HL-60/S4 treated with retinoic acid at 250 ng/mL for 4 days and 3 days (cell line): ENCODE measurements at regions not wholly inside any gene's neighbourhood (a gene's known extent, or its start where the extent isn't known, plus 50 kb on each side); places are given as distances from the start of the nearest gene placed in this dataset.

Experiments
- in situ Hi-C: fragments of 300-500 bp; cut with MboI; formaldehyde crosslinking; loops from 2 replicates; pipeline ENCODE4 v1.7.0; 2022; ENCODE audit warnings: low sequenced_read_pairs

GRCh38 chr21:17987382-17988101, 168.4 kb upstream of the C21orf91 start:
- in situ Hi-C loops = no loop called here

- in situ Hi-C loops = no loop called here
Measured at GRCh38 chr21:17981060-17981740, 162.0 kb upstream of the C21orf91 start.

GRCh38 chr21:17979763-17980162, 160.6 kb upstream of the C21orf91 start:
- in situ Hi-C loops = no loop called here

DNA sequence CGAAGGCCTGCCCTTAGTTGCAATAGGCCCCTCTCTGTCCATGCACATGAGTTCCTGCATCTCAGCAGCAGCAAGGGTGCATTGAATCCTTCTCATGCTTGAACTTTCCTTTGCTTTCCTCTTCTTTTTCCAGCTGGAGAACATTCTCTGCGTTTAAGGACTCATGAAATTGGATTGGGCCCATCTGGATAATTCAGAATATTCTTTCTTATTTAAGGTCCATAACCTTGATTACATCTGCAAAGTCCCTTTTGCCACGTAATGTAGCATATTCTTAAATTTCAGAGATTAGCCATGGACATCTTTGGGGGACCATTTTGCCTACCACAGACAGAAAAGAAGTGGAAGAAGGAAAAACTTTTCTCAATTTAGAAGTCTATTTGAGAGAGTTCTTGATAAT, 159.7 kb upstream of the C21orf91 start:
- in situ Hi-C loops = no loop called here

- in situ Hi-C loops = no loop called here
Measured at GRCh38 chr21:17976691-17977090, 157.5 kb upstream of the C21orf91 start.

- in situ Hi-C loops = no loop called here
Measured at GRCh38 chr21:17976139-17976538, 157.0 kb upstream of the C21orf91 start.

DNA sequence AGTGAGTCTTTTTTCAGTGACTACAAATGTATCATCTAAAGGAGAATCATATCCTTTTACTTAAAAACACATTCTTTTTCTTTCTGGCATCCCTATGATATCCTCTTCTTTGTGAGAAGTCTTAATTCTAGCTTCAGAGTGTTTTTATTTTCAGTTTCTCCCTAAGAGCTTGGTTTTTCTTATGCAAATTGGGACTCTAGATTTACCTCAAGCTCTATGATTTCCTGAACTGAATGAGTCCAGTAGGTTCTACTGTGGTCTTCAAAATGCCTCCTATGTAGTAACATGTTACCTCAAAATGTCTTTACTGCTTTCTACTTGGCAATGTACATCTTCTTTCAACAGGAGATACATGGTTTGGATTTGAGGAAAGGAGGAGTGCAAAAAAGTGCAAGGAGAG, 148.2 kb upstream of the C21orf91 start:
- in situ Hi-C loops = no loop called here

DNA sequence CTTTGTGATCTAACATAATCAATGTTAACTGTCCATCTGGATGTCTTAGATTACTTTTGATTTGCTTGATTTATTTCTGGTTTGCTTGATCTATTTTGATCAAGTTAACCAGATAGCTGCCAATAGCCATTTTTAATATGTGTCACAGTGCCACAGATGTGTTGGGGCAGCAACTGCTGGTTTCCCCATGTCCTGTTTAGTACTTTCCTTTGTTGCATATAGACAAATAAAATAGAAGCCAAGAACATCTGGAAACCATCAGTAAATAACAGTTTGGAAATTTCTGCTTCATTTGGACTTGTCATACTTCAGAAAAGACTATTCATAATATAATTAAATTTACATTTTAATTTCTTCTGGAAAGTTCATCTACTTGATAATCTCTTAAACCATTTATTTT, 145.6 kb upstream of the C21orf91 start:
- in situ Hi-C loops = no loop called here

- in situ Hi-C loops = no loop called here
Measured at GRCh38 chr21:17964199-17964598, 145.0 kb upstream of the C21orf91 start.

DNA sequence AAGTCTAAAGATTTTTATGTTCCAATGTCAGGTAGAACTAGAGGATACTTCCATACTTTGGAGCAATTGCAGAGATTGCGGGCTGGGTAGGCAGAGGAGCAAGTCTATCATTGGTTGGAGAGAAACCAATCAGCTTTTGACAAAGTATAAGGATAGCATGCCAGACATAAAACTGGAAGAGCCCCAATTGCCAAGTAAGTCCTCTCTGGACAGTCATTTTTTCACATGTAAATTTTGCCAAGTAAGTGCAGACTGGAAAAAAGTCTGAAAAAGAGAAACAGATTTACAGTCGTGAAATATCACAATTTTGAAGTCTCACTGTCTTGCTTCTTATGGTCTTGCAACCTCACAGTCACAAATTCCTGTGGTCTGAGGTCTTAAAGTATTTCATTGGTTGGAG, 131.4 kb upstream of the C21orf91 start:
- in situ Hi-C loops = no loop called here

GRCh38 chr21:17949421-17949820, 130.3 kb upstream of the C21orf91 start:
- in situ Hi-C loops = no loop called here

- in situ Hi-C loops = no loop called here
Measured at GRCh38 chr21:17947531-17947930, 128.4 kb upstream of the C21orf91 start.

DNA sequence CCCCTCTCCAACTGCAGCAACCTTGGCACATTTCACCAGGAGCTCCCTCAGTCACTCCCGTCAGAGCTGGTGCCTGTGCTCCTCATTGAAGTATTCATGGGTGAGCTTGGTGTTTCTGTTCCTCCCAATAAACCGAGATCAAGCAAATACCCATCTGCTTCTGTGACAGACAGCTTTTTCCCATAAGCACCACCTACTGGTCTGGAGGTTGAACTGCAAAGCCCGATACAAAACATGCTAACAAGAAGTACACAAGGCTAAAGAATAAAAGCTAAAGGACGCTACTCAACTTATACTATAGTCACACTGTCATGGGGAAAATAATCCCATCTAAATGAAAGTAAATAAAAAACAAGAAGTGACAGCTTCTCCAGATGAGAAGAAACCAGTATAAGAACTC, 111.9 kb upstream of the C21orf91 start:
- in situ Hi-C loops = no loop called here

DNA sequence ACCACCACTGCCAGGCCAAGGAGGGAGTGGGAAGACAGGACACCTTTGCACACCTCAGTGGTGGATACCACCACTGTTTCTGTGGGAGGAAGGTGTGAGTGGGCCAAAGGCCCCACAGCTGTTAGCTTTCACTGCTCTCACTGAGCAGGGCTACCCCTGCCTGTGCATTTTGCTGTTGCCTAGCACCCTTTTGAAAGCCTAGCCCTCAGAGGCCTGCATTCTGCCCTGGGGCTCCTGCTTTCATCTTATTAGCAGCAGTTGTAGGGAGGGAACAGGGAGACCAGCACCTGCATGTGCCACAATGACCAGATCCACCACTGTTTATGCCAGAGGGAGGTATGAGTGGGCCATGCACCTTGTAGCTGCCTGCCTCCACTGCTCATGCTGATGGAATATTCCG, 110.9 kb upstream of the C21orf91 start:
- in situ Hi-C loops = no loop called here

DNA sequence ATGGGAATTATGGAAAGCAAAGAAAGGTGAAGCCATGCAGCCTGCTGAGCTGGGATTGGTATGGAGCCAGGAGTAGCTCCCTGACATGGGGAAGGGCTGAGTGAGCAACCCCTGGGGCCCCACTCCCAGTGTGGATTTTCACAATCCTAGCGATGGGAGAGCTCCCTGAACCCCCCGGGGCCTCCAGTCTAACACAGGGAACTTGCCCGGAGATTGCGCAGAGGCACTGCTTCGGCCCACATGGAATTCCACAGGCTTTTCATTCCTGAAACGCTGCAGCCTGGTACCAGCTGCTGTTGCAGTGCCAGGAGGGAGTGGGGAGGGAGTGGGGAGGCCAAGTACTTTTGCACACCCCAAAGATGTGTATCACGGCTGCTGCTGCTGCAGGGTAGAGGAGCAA, 110.4 kb upstream of the C21orf91 start:
- in situ Hi-C loops = no loop called here

GRCh38 chr21:17925899-17926298, 106.7 kb upstream of the C21orf91 start:
- in situ Hi-C loops = no loop called here

DNA sequence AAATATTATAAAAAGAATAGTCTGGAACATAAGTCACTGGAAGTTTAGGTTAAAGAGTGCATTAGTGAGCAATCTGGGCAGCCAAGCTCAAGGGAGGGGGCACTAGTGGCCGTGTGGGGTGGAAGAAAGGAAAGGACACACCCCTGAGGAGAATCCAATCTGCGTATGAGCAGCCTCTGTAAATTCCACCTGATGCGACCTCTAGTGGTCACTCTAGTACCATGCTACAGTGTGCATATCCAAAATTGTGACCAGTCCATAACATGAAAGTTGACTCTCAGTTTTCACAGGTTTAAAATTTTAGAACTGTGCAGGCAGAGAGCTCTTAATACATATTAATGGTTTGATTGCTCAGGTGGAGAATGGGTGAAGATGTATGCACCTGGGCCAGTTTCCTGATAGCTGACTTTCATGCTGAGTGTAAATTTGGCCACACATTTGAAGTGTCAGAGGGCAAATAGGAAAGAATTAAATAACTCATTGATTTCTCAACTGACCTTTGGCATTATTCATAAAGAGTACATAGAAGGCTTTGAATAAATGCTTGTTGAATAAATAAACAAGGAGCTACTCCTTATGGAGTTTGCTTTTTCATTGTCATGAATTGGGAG, 105.9 kb upstream of the C21orf91 start:
- in situ Hi-C loops = loop anchor here (25.0 kb wide), 1 partner anchor 238 kb away; no protein-coding TSS in a partner anchor

- in situ Hi-C loops = loop anchor here (25.0 kb wide), 1 partner anchor 235 kb away; no protein-coding TSS in a partner anchor
Measured at GRCh38 chr21:17921579-17922530, 102.7 kb upstream of the C21orf91 start.

DNA sequence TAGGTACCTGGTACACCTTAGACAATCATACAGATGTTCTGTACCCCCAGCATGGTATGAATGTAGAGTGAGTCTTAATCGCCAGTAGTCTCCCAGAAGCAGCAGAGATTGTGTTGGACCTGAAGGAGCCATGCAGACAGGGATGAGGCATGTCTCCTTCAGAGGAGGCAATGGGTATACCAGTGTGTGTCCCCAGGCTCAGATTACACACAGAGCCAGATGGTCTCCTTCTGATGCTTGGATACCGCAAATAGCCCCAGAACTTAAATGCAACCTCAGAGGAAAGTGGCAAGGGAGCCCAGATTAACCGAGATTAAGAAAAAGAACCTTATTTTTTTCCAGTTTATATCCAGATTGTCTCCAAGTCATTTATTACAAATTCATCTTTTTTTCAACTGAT, 96.8 kb upstream of the C21orf91 start:
- in situ Hi-C loops = loop anchor here (25.0 kb wide), 1 partner anchor 229 kb away; no protein-coding TSS in a partner anchor

DNA sequence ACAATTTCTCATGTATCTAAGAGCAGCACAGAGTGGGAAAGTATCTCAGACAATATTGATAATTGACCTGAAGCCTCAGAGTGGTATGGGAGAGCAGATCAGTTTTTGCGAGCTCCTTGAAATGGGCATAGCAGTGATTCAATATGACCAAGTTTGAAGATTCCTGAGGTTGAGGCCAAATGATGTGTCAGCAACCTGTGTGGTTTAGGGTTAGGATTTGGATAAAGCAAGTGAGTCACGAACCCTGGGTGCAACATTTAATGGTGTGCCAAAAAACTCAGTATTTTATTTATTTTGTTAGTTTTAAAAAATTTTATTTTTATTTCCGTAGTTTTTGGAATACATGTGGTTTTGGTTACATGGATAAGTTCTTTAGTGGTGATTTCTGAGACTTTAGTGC, 92.5 kb upstream of the C21orf91 start:
- in situ Hi-C loops = loop anchor here (25.0 kb wide), 1 partner anchor 224 kb away; no protein-coding TSS in a partner anchor
